T-helper 2 cell treated with Interferon-gamma antibody and Interleukin-4, amounts not matched to agents 5 μg/mL and 100 μg/mL, for 36 hours (primary cell): ENCODE measurements at regions not wholly inside any gene's neighbourhood (a gene's known extent, or its start where the extent isn't known, plus 50 kb on each side); places are given as distances from the start of the nearest gene placed in this dataset.

ENCODE experiments used
- DNase-seq: peaks from one replicate; pipeline ENCODE4 v3.0.0; 2021; ENCODE audit warnings: low spot score
- H3K27ac Mint-ChIP-seq: one replicate; pipeline ENCODE4 v1.8.0; 2021; ENCODE audit warnings: mild to moderate bottlenecking, mixed read lengths
- H3K27me3 Mint-ChIP-seq: one replicate; pipeline ENCODE4 v1.8.0; 2021; ENCODE audit warnings: low read depth, mixed read lengths
- H3K36me3 Mint-ChIP-seq: one replicate; pipeline ENCODE4 v1.8.0; 2021; ENCODE audit warnings: low read depth, mixed read lengths
- H3K4me1 Mint-ChIP-seq: one replicate; pipeline ENCODE4 v1.8.0; 2021; ENCODE audit warnings: low read depth, mixed read lengths
- H3K4me3 Mint-ChIP-seq: one replicate; pipeline ENCODE4 v1.8.0; 2022; ENCODE audit warnings: mild to moderate bottlenecking, moderate library complexity, mixed read lengths
- H3K9me3 Mint-ChIP-seq: one replicate; pipeline ENCODE4 v1.8.0; 2021; ENCODE audit warnings: mixed read lengths

DNA sequence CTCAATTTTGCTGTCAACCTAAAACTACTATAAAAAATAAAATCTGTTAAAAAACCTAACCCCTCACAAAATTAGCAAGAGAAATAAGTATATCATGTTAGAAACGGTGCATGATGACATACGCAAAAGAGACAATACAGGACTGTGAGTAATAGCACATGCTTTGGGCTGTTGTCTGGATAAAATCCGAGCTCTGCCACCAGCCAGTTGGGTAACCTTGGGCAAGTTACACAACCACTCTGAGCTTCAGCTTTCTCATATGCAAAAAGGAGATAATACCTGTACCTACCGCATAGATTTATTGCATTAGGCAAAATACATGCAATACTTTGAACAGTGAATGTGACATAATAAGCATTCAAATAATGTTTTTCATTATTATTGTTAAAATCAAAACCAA lies 481.7 kb downstream of the TLE1 start:
- Mint-ChIP-seq H3K27ac (no peak overlapping the region), H3K4me1 (no peaks in the 10 kb centered on the region), H3K9me3 (peaks cover 5% of the 10 kb centered on the region), H3K27me3 (no peaks in the 10 kb centered on the region), H3K4me3 (no peak overlapping the region), H3K36me3 (no peaks in the 10 kb centered on the region)
- no peak for DNase-seq

DNA sequence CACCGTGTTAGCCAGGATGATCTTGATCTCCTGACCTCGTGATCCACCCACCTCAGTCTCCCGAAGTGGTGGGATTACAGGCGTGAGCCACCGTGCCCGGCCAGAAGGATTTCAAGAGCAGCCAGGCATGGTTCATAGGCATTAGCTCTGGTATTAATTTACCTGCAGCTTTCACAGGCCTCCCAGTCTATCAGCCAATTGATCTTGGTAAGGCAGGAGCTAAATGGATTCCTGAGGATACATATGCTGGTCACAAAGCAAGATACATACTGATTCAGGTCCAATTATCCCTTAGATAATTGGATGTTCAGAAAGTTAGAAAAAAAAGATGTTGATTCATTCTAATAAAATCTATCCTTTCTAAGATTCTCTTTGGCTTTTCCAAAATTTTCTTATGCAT lies 487.1 kb downstream of the TLE1 start:
- Mint-ChIP-seq H3K27ac (no peak overlapping the region), H3K9me3 (peaks cover 17% of the 10 kb centered on the region), H3K4me1 (no peaks in the 10 kb centered on the region), H3K36me3 (no peaks in the 10 kb centered on the region), H3K27me3 (no peaks in the 10 kb centered on the region), H3K4me3 (no peak overlapping the region)
- DNase-seq = no peak

GRCh38 chr9:81195206-81195605 lies 494.1 kb downstream of the TLE1 start:
- no peaks in the 10 kb centered on the region for H3K27me3 Mint-ChIP-seq
- no peak overlapping the region for H3K4me3 Mint-ChIP-seq
- H3K36me3 Mint-ChIP-seq = no peaks in the 10 kb centered on the region
- no peaks in the 10 kb centered on the region for H3K4me1 Mint-ChIP-seq
- peaks cover 11% of the 10 kb centered on the region for H3K9me3 Mint-ChIP-seq
- DNase-seq = no peak
- no peak overlapping the region for H3K27ac Mint-ChIP-seq

DNA sequence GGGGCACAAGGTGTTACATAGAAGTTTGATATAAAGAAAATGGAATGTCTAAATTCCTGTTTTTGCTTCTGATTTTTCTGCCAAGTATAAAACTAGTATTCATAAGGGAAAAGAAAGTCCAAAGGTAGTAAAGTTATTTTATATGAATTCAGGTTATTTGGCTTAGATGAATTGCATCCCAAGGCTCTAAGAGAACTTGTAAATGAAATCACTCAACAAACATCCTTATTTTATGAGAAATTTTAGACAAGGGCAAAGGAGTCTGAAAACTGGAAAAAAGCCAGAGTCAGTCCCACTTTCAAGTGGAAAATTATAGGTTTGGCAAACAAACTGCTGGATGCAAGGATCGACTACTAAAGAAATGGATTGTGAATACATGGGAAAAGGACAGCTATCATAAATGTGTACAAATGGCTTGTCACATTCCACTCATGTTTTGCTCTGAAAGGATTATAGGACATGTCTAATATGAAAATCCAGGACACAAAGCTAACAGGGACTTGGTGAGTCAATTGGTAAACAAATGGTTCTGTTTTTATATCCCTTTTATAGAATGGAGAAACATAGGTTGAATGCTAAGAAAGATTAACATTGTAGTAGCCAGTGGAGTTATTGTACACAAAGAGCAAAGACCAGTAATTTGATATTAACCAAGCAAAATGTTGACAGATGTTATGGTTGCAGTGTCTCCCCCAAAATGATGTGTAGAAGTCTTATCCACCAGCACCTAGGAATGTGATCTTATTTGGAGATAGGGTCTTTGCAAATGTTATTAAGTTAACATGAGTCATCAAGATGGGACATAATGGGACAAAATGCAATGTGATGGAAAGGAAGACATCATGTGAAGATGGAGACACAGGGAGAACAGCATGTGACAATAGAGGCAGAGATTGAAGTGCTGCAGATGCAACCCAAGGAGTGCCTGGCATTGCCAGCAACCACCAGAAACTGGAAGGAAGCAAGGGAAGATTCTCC lies 495.7 kb downstream of the TLE1 start:
- Mint-ChIP-seq H3K4me1 (no peaks in the 10 kb centered on the region), H3K4me3 (no peak overlapping the region), H3K27me3 (no peaks in the 10 kb centered on the region), H3K36me3 (no peaks in the 10 kb centered on the region), H3K9me3 (peaks cover 7% of the 10 kb centered on the region), H3K27ac (no peak overlapping the region)
- no peak for DNase-seq

DNA sequence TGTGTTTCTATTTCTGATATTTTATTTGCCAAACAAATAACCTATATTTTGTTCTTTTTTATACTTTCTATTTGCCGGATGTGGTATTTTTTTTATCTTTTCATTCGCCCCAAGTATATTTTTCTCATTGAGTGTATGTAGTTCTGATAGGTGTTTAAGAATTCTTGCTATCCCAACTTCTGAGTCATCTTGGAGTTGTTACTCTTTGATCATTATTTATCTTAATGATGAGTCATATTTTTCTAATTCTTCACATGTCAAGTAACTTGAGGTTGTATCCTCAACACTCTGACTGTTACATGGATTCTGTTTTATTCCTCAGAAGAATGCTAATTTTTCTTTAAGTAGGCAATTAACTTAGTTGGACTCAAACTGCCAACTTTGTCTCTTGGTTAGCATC lies 498.1 kb downstream of the TLE1 start:
- Mint-ChIP-seq H3K9me3 (peaks cover 3% of the 10 kb centered on the region), H3K27me3 (no peaks in the 10 kb centered on the region), H3K36me3 (no peaks in the 10 kb centered on the region), H3K4me3 (no peak overlapping the region), H3K27ac (no peak overlapping the region), H3K4me1 (no peaks in the 10 kb centered on the region)
- DNase-seq = no peak

DNA sequence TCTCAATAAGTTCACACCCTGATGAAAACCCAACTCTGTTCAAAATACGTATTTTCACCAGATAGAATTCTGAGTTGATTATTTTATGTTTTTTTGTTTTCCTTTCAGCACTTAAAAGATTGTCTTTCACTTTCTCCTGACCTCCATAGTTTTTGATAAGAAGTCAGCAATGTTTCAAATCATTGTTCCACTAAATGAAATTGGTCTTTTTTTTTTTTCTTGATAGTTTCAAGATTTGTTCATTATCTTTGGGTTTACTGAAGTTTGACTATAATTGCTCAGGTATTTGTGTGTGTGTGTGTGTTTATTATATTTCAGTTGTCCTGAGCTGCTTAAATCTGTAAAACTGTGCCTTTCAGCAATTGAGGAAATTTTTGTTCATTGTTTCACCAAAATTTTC lies 498.7 kb downstream of the TLE1 start:
- H3K27me3 Mint-ChIP-seq = no peaks in the 10 kb centered on the region
- no peaks in the 10 kb centered on the region for H3K4me1 Mint-ChIP-seq
- no peaks in the 10 kb centered on the region for H3K36me3 Mint-ChIP-seq
- H3K9me3 Mint-ChIP-seq = peaks cover 3% of the 10 kb centered on the region
- no peak for DNase-seq
- H3K27ac Mint-ChIP-seq = no peak overlapping the region
- no peak overlapping the region for H3K4me3 Mint-ChIP-seq

GRCh38 chr9:81183761-81184160 lies 505.6 kb downstream of the TLE1 start:
- Mint-ChIP-seq H3K4me3 (no peak overlapping the region), H3K9me3 (no peaks in the 10 kb centered on the region), H3K27ac (no peak overlapping the region), H3K36me3 (no peaks in the 10 kb centered on the region), H3K4me1 (no peaks in the 10 kb centered on the region), H3K27me3 (no peaks in the 10 kb centered on the region)
- no peak for DNase-seq

DNA sequence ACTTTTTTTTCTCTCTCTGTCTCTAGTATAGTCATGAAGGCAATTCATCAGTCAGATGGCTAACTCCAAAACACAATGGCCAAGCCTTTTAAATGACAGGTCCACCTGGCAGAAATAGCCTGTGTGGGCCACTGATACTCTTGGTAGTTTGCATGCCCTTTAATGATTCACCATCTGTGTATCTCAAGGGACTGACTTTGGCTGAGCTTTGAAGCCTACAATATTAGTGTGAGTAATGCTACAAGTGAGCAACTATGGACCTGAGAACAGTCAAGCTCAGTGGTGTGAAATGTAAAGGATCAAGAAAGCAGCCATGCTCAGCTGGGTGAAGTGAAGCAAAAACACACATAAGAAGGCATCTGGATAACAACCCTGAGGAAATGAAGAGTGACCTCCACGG lies 506.9 kb downstream of the TLE1 start:
- DNase-seq = no peak
- no peaks in the 10 kb centered on the region for H3K36me3 Mint-ChIP-seq
- H3K4me3 Mint-ChIP-seq = no peak overlapping the region
- H3K4me1 Mint-ChIP-seq = no peaks in the 10 kb centered on the region
- no peaks in the 10 kb centered on the region for H3K9me3 Mint-ChIP-seq
- no peaks in the 10 kb centered on the region for H3K27me3 Mint-ChIP-seq
- no peak overlapping the region for H3K27ac Mint-ChIP-seq

DNA sequence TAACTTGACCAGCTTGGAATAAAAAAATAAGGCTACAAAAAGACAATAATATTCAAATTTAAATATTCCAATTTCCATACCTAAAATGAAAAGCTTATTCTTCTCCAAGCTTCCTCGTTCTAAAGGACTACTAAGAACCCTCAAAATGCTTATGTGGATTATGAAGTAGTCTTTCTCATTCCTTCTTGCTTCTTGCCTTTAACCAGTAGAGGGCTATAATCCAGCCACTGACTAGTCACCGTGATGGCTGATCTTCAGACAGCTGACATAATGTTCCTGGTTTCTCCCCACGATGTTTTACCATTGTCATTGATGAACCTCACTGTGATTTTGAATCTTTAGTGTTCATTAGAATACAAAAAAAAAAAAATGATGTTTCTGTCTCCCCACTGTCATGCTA lies 515.3 kb downstream of the TLE1 start:
- Mint-ChIP-seq H3K4me1 (no peaks in the 10 kb centered on the region), H3K27me3 (no peaks in the 10 kb centered on the region), H3K27ac (no peak overlapping the region), H3K4me3 (no peak overlapping the region), H3K9me3 (peaks cover 5% of the 10 kb centered on the region), H3K36me3 (no peaks in the 10 kb centered on the region)
- no peak for DNase-seq

GRCh38 chr9:81171689-81172088 lies 517.7 kb downstream of the TLE1 start:
- Mint-ChIP-seq H3K27me3 (no peaks in the 10 kb centered on the region), H3K27ac (no peak overlapping the region), H3K4me1 (no peaks in the 10 kb centered on the region), H3K36me3 (no peaks in the 10 kb centered on the region), H3K9me3 (peaks cover 20% of the 10 kb centered on the region), H3K4me3 (no peak overlapping the region)
- DNase-seq = no peak

DNA sequence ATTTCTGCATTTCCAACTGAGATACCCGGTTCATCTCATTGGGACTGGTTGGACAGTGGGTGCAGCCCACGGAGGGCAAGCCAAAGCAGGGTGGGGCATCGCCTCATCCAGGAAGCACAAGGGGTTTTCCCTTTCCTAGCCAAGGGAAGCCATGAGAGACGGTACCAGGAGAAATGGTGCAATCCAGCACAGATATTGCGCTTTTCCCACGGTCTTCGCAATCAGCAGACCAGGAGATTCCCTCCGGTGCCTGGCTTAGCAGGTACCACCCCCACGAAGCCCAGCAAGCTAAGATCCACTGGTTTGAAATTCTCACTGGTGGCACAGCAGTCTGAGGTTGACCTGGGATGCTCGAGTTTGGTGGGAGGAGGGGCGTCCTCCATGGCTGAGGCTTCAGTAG lies 527.0 kb downstream of the TLE1 start:
- DNase-seq = no peak
- Mint-ChIP-seq H3K4me1 (no peaks in the 10 kb centered on the region), H3K27ac (no peak overlapping the region), H3K27me3 (no peaks in the 10 kb centered on the region), H3K4me3 (no peak overlapping the region), H3K36me3 (no peaks in the 10 kb centered on the region), H3K9me3 (peaks cover 28% of the 10 kb centered on the region)

GRCh38 chr9:81156381-81156780 lies 533.0 kb downstream of the TLE1 start:
- no peak overlapping the region for H3K27ac Mint-ChIP-seq
- no peak overlapping the region for H3K4me3 Mint-ChIP-seq
- H3K4me1 Mint-ChIP-seq = no peaks in the 10 kb centered on the region
- DNase-seq = no peak
- H3K9me3 Mint-ChIP-seq = no peaks in the 10 kb centered on the region
- no peaks in the 10 kb centered on the region for H3K36me3 Mint-ChIP-seq
- H3K27me3 Mint-ChIP-seq = no peaks in the 10 kb centered on the region

- no peak overlapping the region for H3K27ac Mint-ChIP-seq
- H3K27me3 Mint-ChIP-seq = no peaks in the 10 kb centered on the region
- peaks cover 7% of the 10 kb centered on the region for H3K9me3 Mint-ChIP-seq
- H3K36me3 Mint-ChIP-seq = no peaks in the 10 kb centered on the region
- no peaks in the 10 kb centered on the region for H3K4me1 Mint-ChIP-seq
- no peak for DNase-seq
- no peak overlapping the region for H3K4me3 Mint-ChIP-seq
Observed at GRCh38 chr9:81150016-81150625, 539.2 kb downstream of the TLE1 start.

DNA sequence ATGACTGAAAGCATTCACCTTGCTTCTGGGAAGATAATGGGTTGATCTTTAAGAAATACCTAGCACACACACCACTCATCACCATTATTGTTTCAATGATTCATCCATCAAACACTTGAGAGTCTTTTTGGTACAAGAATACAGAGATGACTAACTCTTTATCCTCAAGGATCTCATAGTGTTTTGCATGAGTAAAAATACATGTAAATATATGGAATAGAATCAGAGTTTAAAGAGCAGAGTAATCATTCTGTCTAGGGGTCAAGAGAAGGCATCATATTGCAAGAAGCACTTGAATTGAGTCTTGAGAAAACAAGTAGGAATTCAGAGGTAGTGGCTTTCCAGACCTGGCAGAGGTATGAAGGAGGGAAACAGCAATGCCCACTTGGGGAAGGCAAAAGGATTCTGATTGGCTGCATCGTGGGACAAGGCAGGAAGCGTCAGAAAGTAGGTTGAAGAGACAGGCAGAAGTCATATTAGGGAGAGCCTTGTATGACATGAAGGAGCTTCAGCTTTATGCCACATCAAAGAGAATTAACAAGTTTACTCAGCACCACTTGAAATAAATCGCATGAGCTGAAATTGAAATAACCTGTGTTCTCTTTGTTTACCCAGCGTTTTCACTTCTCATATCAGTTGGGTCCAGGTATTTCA lies 542.5 kb downstream of the TLE1 start:
- peaks cover 7% of the 10 kb centered on the region for H3K9me3 Mint-ChIP-seq
- H3K4me3 Mint-ChIP-seq = no peak overlapping the region
- H3K27ac Mint-ChIP-seq = no peak overlapping the region
- no peaks in the 10 kb centered on the region for H3K4me1 Mint-ChIP-seq
- H3K36me3 Mint-ChIP-seq = no peaks in the 10 kb centered on the region
- no peaks in the 10 kb centered on the region for H3K27me3 Mint-ChIP-seq
- DNase-seq = no peak
